Tibial artery (tissue), 4 donors: ENCODE measurements at regions not wholly inside any gene's neighbourhood (a gene's known extent, or its start where the extent isn't known, plus 50 kb on each side); places are given as distances from the start of the nearest gene placed in this dataset.

ENCODE experiments used
- DNase-seq, 2 donors: peaks; one replicate each; pipeline ENCODE4 v3.0.0-alpha.2; 2019
- H3K27ac ChIP-seq, 2 donors: fragments of 200-600 bp; sonication (generic) in 1 of 2; 1 replicate in 1 of 2; 2 replicates in 1 of 2; pipeline ENCODE4 v1.5.1; 2018 to 2019; ENCODE audit warnings: mild to moderate bottlenecking in 1 of 2
- H3K27me3 ChIP-seq, 2 donors: fragments of 200-600 bp; sonication (generic) in 1 of 2; one replicate each; pipeline versions ENCODE4 v1.5.1 to v1.6.0; 2016 to 2019
- H3K36me3 ChIP-seq, 3 donors: fragments of 200-600 bp; sonication (generic) in 2 of 3; one replicate each; pipeline ENCODE4 v1.5.1; 2016 to 2019; ENCODE audit warnings: mild to moderate bottlenecking in 2 of 3
- H3K4me1 ChIP-seq, 4 donors: fragments of 200-600 bp; sonication (generic) in 2 of 4; 1 replicate in 3 of 4; 2 replicates in 1 of 4; pipeline ENCODE4 v1.5.1; 2016 to 2019
- H3K4me3 ChIP-seq, 2 donors: fragments of 200-600 bp; sonication (generic) in 1 of 2; 1 replicate in 1 of 2; 2 replicates in 1 of 2; pipeline ENCODE4 v1.5.1; 2018 to 2019; ENCODE audit warnings: mild to moderate bottlenecking in 2 of 2
- H3K9me3 ChIP-seq, 3 donors: fragments of 200-600 bp; sonication (generic) in 1 of 3; one replicate each; pipeline ENCODE4 v1.5.1; 2016 to 2019
- intact Hi-C: fragments of 100-400 bp; cut with DNase I; formaldehyde crosslinking; loops from one replicate; pipeline ENCODE4 v1.15.0; 2023; ENCODE audit warnings: low total_unique reads
- TF ChIP-seq, protein P1 (sequence below), 2 experiments: fragments of 200-600 bp in 1 of 2; fragments of 450-650 bp in 1 of 2; IDR thresholded peaks; one replicate each; pipeline ENCODE4 v1.5.1; 2017 to 2019; ENCODE audit warnings: antibody characterized with exemption in 2 of 2, mild to moderate bottlenecking in 1 of 2, moderate library complexity in 1 of 2

DNA sequence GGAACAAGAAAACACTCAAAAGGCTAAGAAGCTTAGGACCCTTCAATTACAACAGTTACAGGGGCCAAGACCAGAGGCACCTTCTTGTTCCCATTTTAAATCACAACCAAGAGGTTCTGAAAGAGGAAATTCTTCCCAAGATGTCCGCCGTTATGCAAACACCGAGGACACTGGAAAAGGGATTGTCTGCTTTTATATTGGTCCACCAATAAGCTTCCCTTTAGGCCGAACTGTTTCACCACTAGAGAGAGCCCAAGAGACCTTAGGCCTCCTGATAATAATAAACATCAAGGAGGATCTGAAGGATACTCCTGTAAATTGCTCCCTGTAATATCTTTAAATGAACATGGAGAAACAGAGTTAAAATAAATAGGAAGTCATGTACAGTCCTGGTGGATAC, 92.6 kb upstream of the NLRP2B start:
- Histone ChIP-seq H3K27me3 (no peaks in the 10 kb centered on the region), H3K4me3 (no peak overlapping the region), H3K9me3 (no peaks in the 10 kb centered on the region), H3K27ac (no peak overlapping the region), H3K4me1 (no peaks in the 10 kb centered on the region), H3K36me3 (no peaks in the 10 kb centered on the region)
- intact Hi-C loops, result no loop called here
- DNase-seq, result no peak
- TF ChIP-seq, protein P1, sequence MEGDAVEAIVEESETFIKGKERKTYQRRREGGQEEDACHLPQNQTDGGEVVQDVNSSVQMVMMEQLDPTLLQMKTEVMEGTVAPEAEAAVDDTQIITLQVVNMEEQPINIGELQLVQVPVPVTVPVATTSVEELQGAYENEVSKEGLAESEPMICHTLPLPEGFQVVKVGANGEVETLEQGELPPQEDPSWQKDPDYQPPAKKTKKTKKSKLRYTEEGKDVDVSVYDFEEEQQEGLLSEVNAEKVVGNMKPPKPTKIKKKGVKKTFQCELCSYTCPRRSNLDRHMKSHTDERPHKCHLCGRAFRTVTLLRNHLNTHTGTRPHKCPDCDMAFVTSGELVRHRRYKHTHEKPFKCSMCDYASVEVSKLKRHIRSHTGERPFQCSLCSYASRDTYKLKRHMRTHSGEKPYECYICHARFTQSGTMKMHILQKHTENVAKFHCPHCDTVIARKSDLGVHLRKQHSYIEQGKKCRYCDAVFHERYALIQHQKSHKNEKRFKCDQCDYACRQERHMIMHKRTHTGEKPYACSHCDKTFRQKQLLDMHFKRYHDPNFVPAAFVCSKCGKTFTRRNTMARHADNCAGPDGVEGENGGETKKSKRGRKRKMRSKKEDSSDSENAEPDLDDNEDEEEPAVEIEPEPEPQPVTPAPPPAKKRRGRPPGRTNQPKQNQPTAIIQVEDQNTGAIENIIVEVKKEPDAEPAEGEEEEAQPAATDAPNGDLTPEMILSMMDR (IDR thresholded peaks at IDR 0.05), result no peak

DNA sequence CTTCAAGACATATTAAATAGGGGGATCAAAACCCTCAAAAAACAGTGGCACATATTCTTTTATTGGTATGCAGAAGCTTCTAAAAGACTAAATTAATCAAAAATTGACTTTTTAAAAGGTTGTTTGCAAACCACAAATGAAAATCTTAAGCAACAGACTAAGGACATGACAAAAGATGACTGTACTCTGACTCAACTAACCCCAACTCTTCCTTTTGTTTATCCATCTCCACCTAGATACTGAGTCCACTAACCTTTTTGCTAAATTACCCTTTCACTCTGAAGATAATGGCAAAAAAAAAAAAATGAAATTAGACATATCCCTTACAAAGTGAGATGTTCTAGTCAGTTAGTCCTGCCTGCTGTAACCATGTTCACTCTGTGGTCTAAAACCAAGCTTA, 91.6 kb upstream of the NLRP2B start:
- TF ChIP-seq, protein P1 (IDR thresholded peaks at IDR 0.05), result no peak
- no peaks in the 10 kb centered on the region for H3K9me3 ChIP-seq
- no peaks in the 10 kb centered on the region for H3K36me3 ChIP-seq
- intact Hi-C loops, result no loop called here
- no peak overlapping the region for H3K27ac ChIP-seq
- H3K4me1 ChIP-seq, result no peaks in the 10 kb centered on the region
- H3K27me3 ChIP-seq, result no peaks in the 10 kb centered on the region
- no peak overlapping the region for H3K4me3 ChIP-seq
- no peak for DNase-seq

DNA sequence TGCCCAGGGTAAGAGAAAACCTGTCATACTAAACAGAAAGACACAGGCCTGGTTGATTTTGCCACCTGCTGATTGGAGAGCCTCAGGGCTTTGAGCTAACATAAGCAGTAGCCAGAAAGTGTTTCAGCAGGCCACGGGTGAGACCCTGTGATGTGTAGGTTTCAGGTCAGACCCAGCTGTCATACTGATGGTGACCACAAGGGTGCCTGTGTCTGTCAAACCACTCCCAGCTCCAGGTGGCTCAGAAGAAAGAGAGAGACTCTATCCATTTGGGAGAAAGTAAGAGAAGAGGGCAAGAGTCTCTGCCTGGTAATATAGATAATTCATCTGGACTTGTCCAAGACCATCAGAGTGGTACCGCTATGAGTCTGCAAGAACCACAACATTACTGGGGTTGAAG, 72.8 kb upstream of the NLRP2B start:
- Histone ChIP-seq H3K27me3 (no peaks in the 10 kb centered on the region), H3K4me3 (no peak overlapping the region), H3K9me3 (peaks cover 0 to 19% (median 6%) of the 10 kb centered on the region in 3 donors), H3K27ac (no peak overlapping the region), H3K36me3 (no peaks in the 10 kb centered on the region), H3K4me1 (no peaks in the 10 kb centered on the region)
- no peak for DNase-seq
- TF ChIP-seq, protein P1 (IDR thresholded peaks at IDR 0.05), result no peak
- intact Hi-C loops, result no loop called here

DNA sequence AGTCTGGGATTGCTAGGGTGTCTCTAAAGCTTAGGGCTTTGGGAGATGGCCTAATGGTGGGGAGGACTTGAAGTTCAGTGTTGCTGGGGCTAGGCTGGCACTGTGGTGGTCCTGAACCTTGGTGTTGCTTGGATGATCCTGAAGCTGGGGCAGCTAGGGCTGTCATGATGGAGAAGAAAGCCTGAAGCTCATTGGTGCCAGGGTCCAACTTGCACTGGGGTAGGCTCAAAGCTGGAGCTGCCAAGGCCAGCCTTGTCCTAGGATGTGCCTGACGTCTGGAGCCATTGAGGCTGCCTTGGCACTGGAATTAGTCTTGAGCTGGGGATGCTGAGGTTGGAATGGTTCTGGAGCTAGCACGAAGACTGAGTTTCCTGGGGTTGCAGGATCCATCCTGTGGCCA, 61.0 kb upstream of the NLRP2B start:
- H3K27ac ChIP-seq, result no peak overlapping the region

DNA sequence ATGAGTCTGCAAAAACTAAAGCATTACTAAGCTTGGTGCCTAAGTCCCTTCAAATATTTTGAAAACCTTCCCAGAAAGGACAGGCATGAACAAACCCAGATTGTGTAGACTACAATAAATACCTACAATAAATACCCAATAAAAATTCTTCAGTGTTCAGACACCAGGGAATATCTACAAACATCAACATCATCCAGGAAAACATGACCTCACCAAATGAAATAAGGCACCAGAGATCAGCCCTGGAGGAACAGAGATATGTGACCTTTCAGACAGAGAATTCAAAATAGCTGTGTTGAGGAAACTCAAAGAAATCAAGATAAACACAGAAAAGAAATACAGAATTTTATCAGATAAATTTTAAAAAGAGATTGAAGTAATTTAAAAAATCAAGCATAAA, 57.8 kb upstream of the NLRP2B start:
- DNase-seq, result no peak
- TF ChIP-seq, protein P1 (IDR thresholded peaks at IDR 0.05), result no peak
- no peak overlapping the region for H3K27ac ChIP-seq
- peaks cover 0 to 2% (median 0%) of the 10 kb centered on the region in 3 donors for H3K9me3 ChIP-seq
- H3K4me1 ChIP-seq, result no peaks in the 10 kb centered on the region
- intact Hi-C loops, result no loop called here
- no peaks in the 10 kb centered on the region for H3K27me3 ChIP-seq
- no peak overlapping the region for H3K4me3 ChIP-seq
- no peaks in the 10 kb centered on the region for H3K36me3 ChIP-seq

More for the DNA sequence above, 61.0 kb upstream of the NLRP2B start:
- Histone ChIP-seq H3K27me3 (no peaks in the 10 kb centered on the region), H3K9me3 (peaks cover 0 to 2% (median 0%) of the 10 kb centered on the region in 3 donors), H3K4me3 (no peak overlapping the region), H3K4me1 (no peaks in the 10 kb centered on the region), H3K36me3 (no peaks in the 10 kb centered on the region)
- no peak for DNase-seq
- intact Hi-C loops, result no loop called here
- TF ChIP-seq, protein P1 (IDR thresholded peaks at IDR 0.05), result no peak
